ENCODE measurements at regions not wholly inside any gene's neighbourhood (a gene's known extent, or its start where the extent isn't known, plus 50 kb on each side); places are given as distances from the start of the nearest gene placed in this dataset.

- no peak for FAIRE-seq
- ChIA-PET POLR2A (no interaction called here), CTCF (ENCODE audit: low intra/inter-chr PET ratio, low total read pairs) (no interaction called here)
- H3K9me3 ChIP-seq (ENCODE audit: low read length), result peaks cover 71% of the 10 kb centered on the region
- no peak for DNase-seq (ENCODE audit: low spot score)
- no peak overlapping the region for H3K4me3 ChIP-seq (replicated peaks in 1 of 3; ENCODE audit: insufficient read depth in 1 of 3, low read depth in 2 of 3, low read length in 3 of 3)
- no peak overlapping the region for H3K27ac ChIP-seq (ENCODE audit: extremely low read length, insufficient read depth, low read length)
- no peaks in the 10 kb centered on the region for H3K4me1 ChIP-seq (ENCODE audit: insufficient read depth, low read length)
- no peak overlapping the region for H2AFZ ChIP-seq (ENCODE audit: low read length)
- no peaks in the 10 kb centered on the region for H3K79me2 ChIP-seq (ENCODE audit: insufficient read depth, low read length)
- no peak for ATAC-seq
- no peaks in the 10 kb centered on the region for H3K36me3 ChIP-seq (replicated peaks in 1 of 2; ENCODE audit: control insufficient read depth in 1 of 2, insufficient read depth in 2 of 2, low read length in 2 of 2)
- H3K27me3 ChIP-seq (ENCODE audit: control insufficient read depth in 1 of 2, insufficient read depth in 2 of 2, low read length in 2 of 2), result no peaks in the 10 kb centered on the region
- in situ Hi-C loops (cut with HindIII; ENCODE audit: extremely low pct_ligation_motif_present, low pct_unique_long_range_greater_than_20kb), result no loop called here
- H3K9ac ChIP-seq (ENCODE audit: insufficient read depth, low read depth, low read length), result no peak overlapping the region
- WGBS (ENCODE audit: low lambda C conversion rate), result 1% methylated on average over 1 of the region's 1 CpG
- intact Hi-C loops (cut with micrococcal nuclease; ENCODE audit: unreplicated experiment), result no loop called here
- H3K4me2 ChIP-seq (ENCODE audit: low read depth, low read length), result no peak overlapping the region
- TF ChIP-seq HCFC1 (IDR thresholded peaks at IDR 0.05; ENCODE audit: low read depth, low read length), result no peak
- no peak for TF ChIP-seq ATF1 (CRISPR knock-in tag; IDR thresholded peaks at IDR 0.05)
- no peak for TF ChIP-seq NR2F6 (IDR thresholded peaks at IDR 0.05)
- no peak for TF ChIP-seq NR2F6 (CRISPR knock-in tag; IDR thresholded peaks at IDR 0.05)
- no peak for TF ChIP-seq ATF4 (CRISPR knock-in tag; IDR thresholded peaks at IDR 0.05)
- no peak for TF ChIP-seq SRSF1 (optimal IDR thresholded peaks at IDR 0.05; ENCODE audit: low read depth, low read length)
- TF ChIP-seq HNF1B (CRISPR knock-in tag; IDR thresholded peaks at IDR 0.05), result no peak
- TF ChIP-seq DNMT1 (CRISPR knock-in tag; IDR thresholded peaks at IDR 0.05), result no peak
- TF ChIP-seq NCOA1 (CRISPR knock-in tag; IDR thresholded peaks at IDR 0.05), result no peak
- no peak for TF ChIP-seq ZNF253 (CRISPR knock-in tag; IDR thresholded peaks at IDR 0.05; ENCODE audit: borderline replicate concordance)
- TF ChIP-seq SMAD1 (CRISPR knock-in tag; IDR thresholded peaks at IDR 0.05; ENCODE audit: borderline replicate concordance, low read depth), result no peak
- no peak for TF ChIP-seq FOXO4 (CRISPR knock-in tag; conservative IDR thresholded peaks at IDR 0.05)
- no peak for TF ChIP-seq HDAC2 (CRISPR knock-in tag; IDR thresholded peaks at IDR 0.05)
- TF ChIP-seq ZNF484 (CRISPR knock-in tag; IDR thresholded peaks at IDR 0.05; ENCODE audit: borderline replicate concordance, low read depth), result no peak
- TF ChIP-seq ZNF260 (CRISPR knock-in tag; IDR thresholded peaks at IDR 0.05; ENCODE audit: borderline replicate concordance, low read depth), result no peak
- no peak for TF ChIP-seq CHD4 (IDR thresholded peaks at IDR 0.05; ENCODE audit: borderline replicate concordance, low read length)
- TF ChIP-seq BCLAF1 (IDR thresholded peaks at IDR 0.05), result no peak
- no peak for TF ChIP-seq KAT2B (IDR thresholded peaks at IDR 0.05; ENCODE audit: borderline replicate concordance, low read depth, low read length)
- no peak for TF ChIP-seq MXD1 (CRISPR knock-in tag; IDR thresholded peaks at IDR 0.05)
- H4K20me1 ChIP-seq (ENCODE audit: insufficient read depth, low read length), result no peaks in the 10 kb centered on the region
- BruUV-seq (replicated peaks), result no TSS peak
Observed at GRCh38 chr14:41993687-41994086, 387.0 kb downstream of the LRFN5 start.
